Endodermal cell (in vitro differentiated cells): ENCODE measurements at regions not wholly inside any gene's neighbourhood (a gene's known extent, or its start where the extent isn't known, plus 50 kb on each side); places are given as distances from the start of the nearest gene placed in this dataset.

Experiments
- DNase-seq: peaks from one replicate; pipeline ENCODE4 v3.0.0-alpha.2; 2017
- H3K27ac ChIP-seq: 2 replicates; pipeline ENCODE4 v1.5.1; 2013; ENCODE audit warnings: mild to moderate bottlenecking, low read depth, low read length, moderate library complexity
- H3K27me3 ChIP-seq: 2 replicates; pipeline ENCODE4 v1.6.1; 2013; ENCODE audit warnings: mild to moderate bottlenecking, low read length, moderate library complexity; ENCODE audit not compliant: insufficient read depth, control insufficient read depth, poor library complexity, severe bottlenecking
- H3K36me3 ChIP-seq: 2 replicates; pipeline ENCODE4 v1.7.0; 2013; ENCODE audit warnings: mild to moderate bottlenecking, low read length, moderate library complexity; ENCODE audit not compliant: control insufficient read depth, insufficient read depth
- H3K4me1 ChIP-seq: one replicate; pipeline ENCODE4 v1.7.0; 2013; ENCODE audit warnings: low read length; ENCODE audit not compliant: control insufficient read depth, insufficient read depth
- H3K4me3 ChIP-seq: 2 replicates; pipeline ENCODE4 v1.5.1; 2013; ENCODE audit warnings: mild to moderate bottlenecking, low read length, moderate library complexity
- H3K9ac ChIP-seq: 2 replicates; pipeline ENCODE4 v1.6.1; 2013; ENCODE audit warnings: mild to moderate bottlenecking, low read length, moderate library complexity; ENCODE audit not compliant: poor library complexity, severe bottlenecking; ENCODE audit errors: extremely low read depth
- H3K9me3 ChIP-seq: 2 replicates; pipeline ENCODE4 v1.6.1; 2013; ENCODE audit warnings: mild to moderate bottlenecking, low read length, moderate library complexity; ENCODE audit not compliant: control insufficient read depth
- H3K27ac Mint-ChIP-seq: 2 replicates; pipeline ENCODE4 v1.8.0; 2020; ENCODE audit warnings: mixed read lengths
- H3K27me3 Mint-ChIP-seq: 2 replicates; pipeline ENCODE4 v1.8.0; 2021; ENCODE audit warnings: mild to moderate bottlenecking, mixed read lengths; ENCODE audit not compliant: insufficient read depth
- H3K36me3 Mint-ChIP-seq: 2 replicates; pipeline ENCODE4 v1.8.0; 2020; ENCODE audit warnings: low read depth, mixed read lengths
- H3K4me1 Mint-ChIP-seq: 2 replicates; pipeline ENCODE4 v1.8.0; 2020; ENCODE audit warnings: mixed read lengths
- H3K4me3 Mint-ChIP-seq: 2 replicates; pipeline ENCODE4 v1.8.0; 2020; ENCODE audit warnings: mild to moderate bottlenecking, moderate library complexity, mixed read lengths
- H3K9me3 Mint-ChIP-seq: 2 replicates; pipeline ENCODE4 v1.8.0; 2020; ENCODE audit warnings: mild to moderate bottlenecking, mixed read lengths
- CTCF ChIP-seq: fragments of 200-600 bp; sonication (generic); conservative IDR thresholded peaks from 2 replicates; pipeline ENCODE4 v1.5.0; 2021; ENCODE audit warnings: antibody characterized with exemption, mild to moderate bottlenecking
- WGBS, 2 experiments: methylation state at CpG; one replicate each; pipeline versions ENCODE4 v1.1.5 to v1.1.7; 2013; ENCODE audit warnings: missing lambda C conversion rate in 2 of 2, mixed read lengths in 1 of 2; ENCODE audit not compliant: insufficient coverage in 1 of 2, insufficient read length in 1 of 2; 5-methylcytosine and 5-hydroxymethylcytosine counted together

- Mint-ChIP-seq H3K4me1 (peaks cover 12% of the 10 kb centered on the region), H3K27ac (no peak overlapping the region), H3K27me3 (no peaks in the 10 kb centered on the region), H3K9me3 (no peaks in the 10 kb centered on the region), H3K4me3 (no peak overlapping the region), H3K36me3 (no peaks in the 10 kb centered on the region)
- Histone ChIP-seq H3K36me3 (no peaks in the 10 kb centered on the region), H3K9me3 (no peaks in the 10 kb centered on the region), H3K4me3 (no peak overlapping the region), H3K9ac (no peak overlapping the region), H3K4me1 (no peaks in the 10 kb centered on the region), H3K27me3 (no peaks in the 10 kb centered on the region), H3K27ac (no peak overlapping the region)
- WGBS, 2 experiments, result 30% methylated on average over 1 of the region's 3 CpGs; no CpG with 5 or more reads in 1 of the 2 experiments
- peak; percentile 76 for TF ChIP-seq CTCF
- no peak for DNase-seq
Observed at GRCh38 chr4:180150818-180151217, 2092.4 kb upstream of the TENM3 start.

DNA sequence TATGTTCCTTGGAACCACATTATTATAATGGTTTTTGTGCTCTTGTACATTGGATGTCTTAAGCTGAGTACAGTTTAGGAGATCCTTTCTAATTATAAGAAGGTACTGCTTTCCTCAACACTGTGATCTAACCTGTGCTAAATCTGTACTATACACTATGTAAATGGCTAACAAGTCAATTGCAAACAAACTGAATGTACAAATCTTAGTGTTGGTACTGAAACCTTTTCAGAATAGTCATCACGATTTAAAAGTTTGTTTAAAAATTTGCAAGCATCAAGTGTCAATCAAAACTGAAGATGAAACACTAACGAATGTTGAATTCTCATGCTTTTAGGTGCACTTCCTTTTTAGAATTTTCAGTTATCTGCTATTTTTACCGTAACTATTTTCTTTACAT lies 2090.4 kb upstream of the TENM3 start:
- no peaks in the 10 kb centered on the region for H3K27me3 ChIP-seq
- H3K9me3 ChIP-seq, result no peaks in the 10 kb centered on the region
- H3K27ac ChIP-seq, result no peak overlapping the region
- TF ChIP-seq CTCF, result no peak
- no peaks in the 10 kb centered on the region for H3K4me1 ChIP-seq
- Mint-ChIP-seq H3K27me3 (no peaks in the 10 kb centered on the region), H3K27ac (no peak overlapping the region), H3K4me1 (peaks cover 12% of the 10 kb centered on the region), H3K4me3 (no peak overlapping the region), H3K36me3 (no peaks in the 10 kb centered on the region), H3K9me3 (no peaks in the 10 kb centered on the region)
- H3K4me3 ChIP-seq, result no peak overlapping the region
- no peak for DNase-seq
- H3K9ac ChIP-seq, result no peak overlapping the region
- H3K36me3 ChIP-seq, result no peaks in the 10 kb centered on the region
- WGBS, 2 experiments, result 94% methylated on average over 2 of the region's 3 CpGs

DNA sequence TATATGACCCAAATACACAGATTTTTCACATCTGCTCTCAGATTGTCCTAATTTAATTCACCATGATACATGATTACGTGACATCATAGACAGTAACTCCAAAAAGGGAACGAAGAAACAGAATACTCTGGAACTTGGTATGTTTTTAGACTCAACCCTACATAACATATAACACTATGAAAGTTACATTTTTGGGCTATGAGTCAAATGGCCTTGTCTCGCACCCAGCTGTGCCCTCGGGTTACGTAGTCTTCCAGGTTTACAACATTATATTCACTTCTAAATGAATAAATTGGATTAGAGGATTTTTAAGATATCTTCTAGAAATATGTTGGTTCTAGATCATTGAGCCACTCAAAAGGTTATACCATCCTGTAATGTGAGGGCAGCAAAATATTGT lies 2089.6 kb upstream of the TENM3 start:
- no peak overlapping the region for H3K27ac Mint-ChIP-seq

More for the DNA sequence above, 2089.6 kb upstream of the TENM3 start:
- H3K4me1 Mint-ChIP-seq, result peaks cover 12% of the 10 kb centered on the region
- Histone ChIP-seq H3K9me3 (no peaks in the 10 kb centered on the region), H3K27me3 (no peaks in the 10 kb centered on the region), H3K27ac (no peak overlapping the region), H3K9ac (no peak overlapping the region), H3K4me3 (no peak overlapping the region), H3K36me3 (no peaks in the 10 kb centered on the region), H3K4me1 (no peaks in the 10 kb centered on the region)
- no peak for DNase-seq
- H3K27me3 Mint-ChIP-seq, result no peaks in the 10 kb centered on the region
- no peak for TF ChIP-seq CTCF
- 80 to 100% methylated on average over 1 to 3 of the region's 5 CpGs for WGBS, 2 experiments
- no peaks in the 10 kb centered on the region for H3K9me3 Mint-ChIP-seq
- no peaks in the 10 kb centered on the region for H3K36me3 Mint-ChIP-seq
- H3K4me3 Mint-ChIP-seq, result no peak overlapping the region
